Erythroblast (primary cell): ENCODE measurements at regions not wholly inside any gene's neighbourhood (a gene's known extent, or its start where the extent isn't known, plus 50 kb on each side); places are given as distances from the start of the nearest gene placed in this dataset.

Source experiments
- DNase-seq, 2 experiments: peaks; one replicate each; lab custom pipeline; 2025; lab: John Stamatoyannopoulos, UW
- GATA1 ChIP-seq: IDR thresholded peaks from 2 replicates; pipeline ENCODE4 v1.6.1; 2011; ENCODE audit warnings: low read depth, mild to moderate bottlenecking, control low read depth, low read length, moderate library complexity
- POLR2A ChIP-seq: IDR thresholded peaks from 2 replicates; pipeline ENCODE4 v1.6.1; 2011; ENCODE audit warnings: mild to moderate bottlenecking, low read length

GRCh38 chr12:87661786-87662377 lies 367.3 kb downstream of the C12orf50 start:
- TF ChIP-seq POLR2A: no peak
- TF ChIP-seq GATA1: no peak
- DNase-seq: no peak

- TF ChIP-seq POLR2A (no peak), GATA1 (no peak)
- no peak for DNase-seq
Measured at GRCh38 chr12:87660987-87661774, 368.0 kb downstream of the C12orf50 start.

- TF ChIP-seq GATA1 (no peak), POLR2A (no peak)
Measured at GRCh38 chr12:87660291-87660690, 368.9 kb downstream of the C12orf50 start.

GRCh38 chr12:87656311-87656710 lies 372.9 kb downstream of the C12orf50 start:
- TF ChIP-seq POLR2A (no peak), GATA1 (no peak)
- DNase-seq: no peak

More at GRCh38 chr12:87660291-87660690, 368.9 kb downstream of the C12orf50 start:
- no peak for DNase-seq

GRCh38 chr12:87651670-87652425 lies 377.4 kb downstream of the C12orf50 start:
- no peak for DNase-seq
- TF ChIP-seq GATA1 (no peak), POLR2A (no peak)

GRCh38 chr12:87642245-87642644 lies 387.0 kb downstream of the C12orf50 start:
- TF ChIP-seq GATA1 (no peak), POLR2A (no peak)

GRCh38 chr12:87618199-87618598 lies 411.0 kb downstream of the C12orf50 start:
- no peak for DNase-seq
- TF ChIP-seq POLR2A (no peak), GATA1 (no peak)

More at GRCh38 chr12:87642245-87642644, 387.0 kb downstream of the C12orf50 start:
- DNase-seq: no peak

- TF ChIP-seq GATA1: no peak
- TF ChIP-seq POLR2A: no peak
Measured at GRCh38 chr12:87612996-87613395, 416.2 kb downstream of the C12orf50 start.

GRCh38 chr12:87608321-87608720 lies 420.9 kb downstream of the C12orf50 start:
- no peak for DNase-seq
- TF ChIP-seq GATA1 (no peak), POLR2A (no peak)

More at GRCh38 chr12:87612996-87613395, 416.2 kb downstream of the C12orf50 start:
- no peak for DNase-seq

GRCh38 chr12:87603727-87604126 lies 425.5 kb downstream of the C12orf50 start:
- DNase-seq: no peak
- TF ChIP-seq GATA1 (no peak), POLR2A (no peak)

- no peak for TF ChIP-seq POLR2A
- TF ChIP-seq GATA1: no peak
- DNase-seq: no peak
Measured at GRCh38 chr12:87599459-87599858, 429.7 kb downstream of the C12orf50 start.

- no peak for TF ChIP-seq GATA1
- no peak for DNase-seq
Measured at GRCh38 chr12:87597114-87597513, 432.1 kb downstream of the C12orf50 start.

GRCh38 chr12:87596636-87597035 lies 432.6 kb downstream of the C12orf50 start:
- TF ChIP-seq POLR2A (no peak), GATA1 (no peak)
- no peak for DNase-seq

- no peak for DNase-seq
- TF ChIP-seq POLR2A (no peak), GATA1 (no peak)
Measured at GRCh38 chr12:87596134-87596533, 433.1 kb downstream of the C12orf50 start.
